HepG2 (cell line): ENCODE measurements at regions not wholly inside any gene's neighbourhood (a gene's known extent, or its start where the extent isn't known, plus 50 kb on each side); places are given as distances from the start of the nearest gene placed in this dataset.

Source experiments
- ATAC-seq: fragments of 200-7000 bp; cut with Tn5 transposase; 3 replicates; pipeline ENCODE4 v1.9.1; 2020; ENCODE audit warnings: mild to moderate bottlenecking, moderate library complexity
- BruUV-seq: library from RNA; stranded (reverse); fragments of 400-500 nt; replicated peaks from 2 replicates; lab custom pipeline; 2021; lab: Mats Ljungman, UMichigan
- CTCF ChIA-PET: fragments of 300-600 bp; formaldehyde crosslinking; extraction: SDS; loops from one replicate; lab custom pipeline; 2021; ENCODE audit warnings: low total read pairs, inconsistent platforms, low intra/inter-chr PET ratio; lab: Yijun Ruan, JAX
- POLR2A ChIA-PET: fragments of 350-600 bp; sonication (Branson Sonifier 250); formaldehyde crosslinking; loops from one replicate; lab custom pipeline; 2020; ENCODE audit warnings: antibody characterized with exemption, inconsistent platforms; lab: Yijun Ruan, JAX
- DNase-seq: peaks from one replicate; pipeline ENCODE4 v3.0.0-alpha.2; 2015; ENCODE audit warnings: low spot score
- FAIRE-seq: peaks from 3 replicates; lab custom pipeline; 2011; peaks lifted over from hg19 to GRCh38; lab: Jason Lieb, UNC
- H2AFZ ChIP-seq: one replicate; pipeline ENCODE4 v1.6.1; 2011; ENCODE audit warnings: low read length, inconsistent platforms
- H3K27ac ChIP-seq: fragments of 300-600 bp; 3 replicates; pipeline ENCODE4 v1.8.0; 2011; ENCODE audit warnings: mixed run types, mild to moderate bottlenecking, mixed read lengths, low read length, inconsistent platforms; ENCODE audit not compliant: insufficient read depth; ENCODE audit errors: extremely low read length
- H3K27me3 ChIP-seq, 2 experiments: fragments of 200-600 bp in 1 of 2; 2 replicates in 1 of 2; 3 replicates in 1 of 2; pipeline versions ENCODE4 v1.6.0 to v1.8.0; 2011; ENCODE audit warnings: low read length in 2 of 2, mild to moderate bottlenecking in 2 of 2, moderate library complexity in 2 of 2, inconsistent platforms in 1 of 2; ENCODE audit not compliant: insufficient read depth in 2 of 2, control insufficient read depth in 1 of 2
- H3K36me3 ChIP-seq, 2 experiments: fragments of 200-600 bp in 1 of 2; replicated peaks in 1 of 2; 2 replicates in 1 of 2; 3 replicates in 1 of 2; pipeline versions ENCODE4 v1.5.1 to v1.8.0; 2011; ENCODE audit warnings: low read length in 2 of 2, inconsistent platforms in 1 of 2; ENCODE audit not compliant: insufficient read depth in 2 of 2, control insufficient read depth in 1 of 2
- H3K4me1 ChIP-seq: 2 replicates; pipeline ENCODE4 v1.5.1; 2012; ENCODE audit warnings: low read length, inconsistent platforms; ENCODE audit not compliant: insufficient read depth
- H3K4me2 ChIP-seq: 2 replicates; pipeline ENCODE4 v1.6.0; 2011; ENCODE audit warnings: low read depth, low read length, inconsistent platforms
- H3K4me3 ChIP-seq, 3 experiments: fragments of 200-600 bp in 1 of 3; sonication (generic), shearing (Covaris generic) in 1 of 3; replicated peaks in 1 of 3; 2 replicates each; pipeline ENCODE4 v1.5.1; 2011 to 2016; ENCODE audit warnings: low read length in 3 of 3, inconsistent platforms in 2 of 3, low read depth in 2 of 3, mild to moderate bottlenecking in 2 of 3, control low read depth in 1 of 3, mixed read lengths in 1 of 3; ENCODE audit not compliant: insufficient read depth in 1 of 3
- H3K79me2 ChIP-seq: one replicate; pipeline ENCODE4 v1.6.1; 2011; ENCODE audit warnings: low read length, inconsistent platforms; ENCODE audit not compliant: insufficient read depth
- H3K9ac ChIP-seq: 2 replicates; pipeline ENCODE4 v1.6.0; 2011; ENCODE audit warnings: mild to moderate bottlenecking, low read depth, low read length, inconsistent platforms; ENCODE audit not compliant: insufficient read depth
- H3K9me3 ChIP-seq: 2 replicates; pipeline ENCODE4 v1.5.1; 2012; ENCODE audit warnings: mild to moderate bottlenecking, low read length
- H4K20me1 ChIP-seq: 2 replicates; pipeline ENCODE4 v1.6.0; 2011; ENCODE audit warnings: inconsistent platforms, mild to moderate bottlenecking, low read length, moderate library complexity; ENCODE audit not compliant: insufficient read depth
- AKAP8 ChIP-seq: sonication (generic); formaldehyde crosslinking; IDR thresholded peaks from 2 replicates; pipeline ENCODE4 v1.5.1; 2020; ENCODE audit warnings: mild to moderate bottlenecking, missing genetic modification reagents
- CBX1 ChIP-seq: IDR thresholded peaks from one replicate; pipeline ENCODE4 v1.6.1; 2016; ENCODE audit warnings: antibody characterized with exemption, low read depth
- CEBPB ChIP-seq: IDR thresholded peaks from 2 replicates; pipeline ENCODE4 v1.6.1; 2011; ENCODE audit warnings: low read depth, low read length, improper control_type of control experiment, borderline replicate concordance
- EEA1 ChIP-seq: sonication (generic); formaldehyde crosslinking; IDR thresholded peaks from 2 replicates; pipeline ENCODE4 v1.5.1; 2020; ENCODE audit warnings: mild to moderate bottlenecking, missing genetic modification reagents, borderline replicate concordance
- FOXP1 ChIP-seq, 2 experiments: fragments of 450-650 bp in 1 of 2; IDR thresholded peaks; 2 replicates each; pipeline ENCODE4 v1.6.1; 2017 to 2018; ENCODE audit warnings: antibody characterized with exemption in 1 of 2
- GATAD1 ChIP-seq: IDR thresholded peaks from 2 replicates; pipeline ENCODE4 v1.6.1; 2016; ENCODE audit warnings: missing genetic modification reagents, missing compliant biosample characterization
- HNRNPL ChIP-seq: fragments of 200-400 bp; formaldehyde crosslinking; IDR thresholded peaks from 2 replicates; pipeline ENCODE4 v1.6.1; 2017; ENCODE audit warnings: mild to moderate bottlenecking, low read depth, low read length
- KLF6 ChIP-seq: IDR thresholded peaks from 2 replicates; pipeline ENCODE4 v1.8.0; 2016; ENCODE audit warnings: missing biosample characterization, missing genetic modification reagents
- MAFK ChIP-seq, 2 experiments: IDR thresholded peaks in 1 of 2; conservative IDR thresholded peaks in 1 of 2; 2 replicates each; pipeline ENCODE4 v1.6.1; 2011; ENCODE audit warnings: improper control_type of control experiment in 2 of 2, low read length in 2 of 2
- NFE2L2 ChIP-seq: fragments of 150-350 bp; IDR thresholded peaks from 2 replicates; pipeline ENCODE4 v1.6.1; 2014; ENCODE audit warnings: low read length
- ZBTB8A ChIP-seq: sonication (generic); formaldehyde crosslinking; IDR thresholded peaks from 2 replicates; pipeline ENCODE4 v1.4.0; 2020; ENCODE audit warnings: mild to moderate bottlenecking, low read depth, missing genetic modification reagents, borderline replicate concordance
- ZFP36L1 ChIP-seq: sonication (generic); formaldehyde crosslinking; IDR thresholded peaks from 2 replicates; pipeline ENCODE4 v1.8.0; 2022; ENCODE audit warnings: mild to moderate bottlenecking, missing genetic modification reagents, moderate library complexity
- ZNF138 ChIP-seq: sonication (generic); formaldehyde crosslinking; IDR thresholded peaks from 2 replicates; pipeline ENCODE4 v1.5.0; 2020; ENCODE audit warnings: mild to moderate bottlenecking, low read depth, missing genetic modification reagents
- ZNF781 ChIP-seq: sonication (generic); formaldehyde crosslinking; IDR thresholded peaks from 2 replicates; pipeline ENCODE4 v1.5.1; 2020; ENCODE audit warnings: borderline replicate concordance, mild to moderate bottlenecking, missing genetic modification reagents; ENCODE audit errors: not compliant biosample characterization
- WGBS: methylation state at CpG from one replicate; pipeline ENCODE4 v1.1.6; 2017; ENCODE audit warnings: low lambda C conversion rate; 5-methylcytosine and 5-hydroxymethylcytosine counted together
- in situ Hi-C: cut with HindIII; loops from 2 replicates; pipeline ENCODE4 v1.10.0; 2017; ENCODE audit warnings: low pct_unique_long_range_greater_than_20kb; ENCODE audit not compliant: extremely low pct_ligation_motif_present
- intact Hi-C: fragments of 100-400 bp; cut with micrococcal nuclease; formaldehyde crosslinking; loops from one replicate; pipeline ENCODE4 v1.10.0; 2022; ENCODE audit not compliant: unreplicated experiment
- TF ChIP-seq, protein P1 (sequence below): sonication (generic); formaldehyde crosslinking; IDR thresholded peaks from 2 replicates; pipeline ENCODE4 v1.4.0; 2020; ENCODE audit warnings: mild to moderate bottlenecking, low read depth, missing genetic modification reagents
- TF ChIP-seq, protein P2 (sequence below): IDR thresholded peaks from 2 replicates; pipeline ENCODE4 v1.6.1; 2016; ENCODE audit warnings: mild to moderate bottlenecking, missing biosample characterization, missing genetic modification reagents

GRCh38 chr11:96961931-96962330 is 572.1 kb downstream of the JRKL start (continued):
- TF ChIP-seq EEA1 (CRISPR knock-in tag) (no peak), CBX1 (no peak)
- TF ChIP-seq, protein P1, sequence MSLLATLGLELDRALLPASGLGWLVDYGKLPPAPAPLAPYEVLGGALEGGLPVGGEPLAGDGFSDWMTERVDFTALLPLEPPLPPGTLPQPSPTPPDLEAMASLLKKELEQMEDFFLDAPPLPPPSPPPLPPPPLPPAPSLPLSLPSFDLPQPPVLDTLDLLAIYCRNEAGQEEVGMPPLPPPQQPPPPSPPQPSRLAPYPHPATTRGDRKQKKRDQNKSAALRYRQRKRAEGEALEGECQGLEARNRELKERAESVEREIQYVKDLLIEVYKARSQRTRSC (CRISPR knock-in tag): no peak

DNA sequence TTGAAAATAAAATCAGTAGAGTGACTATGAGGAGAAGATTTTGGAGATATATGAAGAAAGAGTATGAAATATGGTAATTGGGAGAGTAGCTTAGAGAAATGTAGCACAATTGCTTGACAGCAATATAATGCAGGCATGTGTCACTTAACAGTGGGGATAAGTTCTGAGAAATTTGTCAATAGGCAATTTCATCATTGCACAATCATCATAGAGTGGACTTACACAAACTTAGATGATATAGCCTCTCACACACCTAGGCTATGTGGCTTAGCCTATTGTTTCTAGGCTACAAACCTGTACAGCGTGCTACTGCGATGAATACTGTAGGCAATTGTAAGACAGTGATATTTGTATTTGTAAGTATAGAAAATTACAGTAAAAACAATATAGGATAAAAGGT is 573.6 kb downstream of the JRKL start:
- H3K4me1 ChIP-seq: no peaks in the 10 kb centered on the region
- no peak for ATAC-seq
- in situ Hi-C loops (no loop called here), intact Hi-C loops (no loop called here)
- H3K79me2 ChIP-seq: no peaks in the 10 kb centered on the region
- FAIRE-seq: no peak
- H3K27ac ChIP-seq: no peak overlapping the region
- BruUV-seq: no TSS peak
- H3K9me3 ChIP-seq: no peaks in the 10 kb centered on the region
- TF ChIP-seq AKAP8 (CRISPR knock-in tag) (no peak), CEBPB (peak; percentile 72)
- no peak overlapping the region for H3K9ac ChIP-seq
- 21% methylated on average over 2 of the region's 2 CpGs for WGBS
- H4K20me1 ChIP-seq: no peaks in the 10 kb centered on the region
- H3K4me3 ChIP-seq: no peak overlapping the region
- no peaks in the 10 kb centered on the region; a peak in 1 of 5 replicates for H3K27me3 ChIP-seq
- ChIA-PET POLR2A (no interaction called here), CTCF (no interaction called here)
- no peaks in the 10 kb centered on the region for H3K36me3 ChIP-seq
- no peak overlapping the region for H3K4me2 ChIP-seq
- H2AFZ ChIP-seq: no peak overlapping the region
- no peak for DNase-seq

DNA sequence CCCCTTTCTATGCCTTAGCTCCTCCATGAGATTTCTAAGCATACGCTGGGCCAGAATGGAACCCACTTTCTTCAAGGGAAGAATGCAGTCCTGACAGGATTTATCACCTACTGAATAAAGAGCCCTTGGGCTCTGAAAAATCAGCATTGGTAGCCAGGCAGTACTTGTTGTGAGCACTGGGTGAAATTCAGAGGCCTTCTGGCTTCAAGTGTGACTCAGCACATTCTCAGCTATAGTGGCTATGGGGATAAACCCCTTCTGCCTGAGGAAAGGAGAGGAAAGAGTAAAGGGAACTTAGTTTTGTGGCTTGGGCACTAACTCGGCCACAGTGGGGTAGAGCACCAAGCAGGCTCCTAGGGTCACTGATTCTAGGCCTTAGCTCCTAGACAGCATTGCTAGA is 574.8 kb downstream of the JRKL start:
- H3K36me3 ChIP-seq: no peaks in the 10 kb centered on the region
- intact Hi-C loops (no loop called here), in situ Hi-C loops (no loop called here)
- DNase-seq (peak; percentile 1), ATAC-seq (no peak), FAIRE-seq (no peak)
- no peak overlapping the region for H3K4me2 ChIP-seq
- ChIA-PET POLR2A (no interaction called here), CTCF (no interaction called here)
- no peak overlapping the region for H3K4me3 ChIP-seq
- WGBS: 0% methylated on average over 1 of the region's 2 CpGs
- TF ChIP-seq ZBTB8A (CRISPR knock-in tag): no peak
- no peak for TF ChIP-seq ZNF781 (CRISPR knock-in tag)
- TF ChIP-seq KLF6 (CRISPR knock-in tag): no peak
- TF ChIP-seq NFE2L2: peak; percentile 82
- TF ChIP-seq, protein P2, sequence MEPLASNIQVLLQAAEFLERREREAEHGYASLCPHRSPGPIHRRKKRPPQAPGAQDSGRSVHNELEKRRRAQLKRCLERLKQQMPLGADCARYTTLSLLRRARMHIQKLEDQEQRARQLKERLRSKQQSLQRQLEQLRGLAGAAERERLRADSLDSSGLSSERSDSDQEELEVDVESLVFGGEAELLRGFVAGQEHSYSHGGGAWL (CRISPR knock-in tag): no peak
- no peak for TF ChIP-seq HNRNPL
- TF ChIP-seq ZFP36L1 (CRISPR knock-in tag): no peak
- TF ChIP-seq ZNF138 (CRISPR knock-in tag): no peak
- TF ChIP-seq MAFK (conservative IDR thresholded peaks at IDR 0.05 in 1 of 2, IDR thresholded peaks at IDR 0.05 in 1 of 2; ENCODE audit: low read length in 2 of 2): peak; percentile 9 to 37; a peak in 1 of 4 replicates
- TF ChIP-seq FOXP1 (IDR thresholded peaks at IDR 0.05): no peak
- no peak for TF ChIP-seq FOXP1 (CRISPR knock-in tag; IDR thresholded peaks at IDR 0.05)
- TF ChIP-seq GATAD1 (CRISPR knock-in tag): no peak
- no peaks in the 10 kb centered on the region; a peak in 1 of 5 replicates for H3K27me3 ChIP-seq
- no peaks in the 10 kb centered on the region for H3K9me3 ChIP-seq
- H4K20me1 ChIP-seq: no peaks in the 10 kb centered on the region
- H3K27ac ChIP-seq: no peak overlapping the region
- BruUV-seq: no TSS peak
- no peak overlapping the region for H2AFZ ChIP-seq
- H3K4me1 ChIP-seq: no peaks in the 10 kb centered on the region
- H3K79me2 ChIP-seq: no peaks in the 10 kb centered on the region
- no peak overlapping the region for H3K9ac ChIP-seq
